HG02852 (cell line): ENCODE measurements at regions not wholly inside any gene's neighbourhood (a gene's known extent, or its start where the extent isn't known, plus 50 kb on each side); places are given as distances from the start of the nearest gene placed in this dataset.

Experiments used
- ATAC-seq: cut with Tn5 transposase; IDR thresholded peaks from one replicate; pipeline ENCODE4 v1.9.1; 2021; ENCODE audit warnings: mild to moderate bottlenecking, moderate library complexity; ENCODE audit not compliant: unreplicated experiment

DNA sequence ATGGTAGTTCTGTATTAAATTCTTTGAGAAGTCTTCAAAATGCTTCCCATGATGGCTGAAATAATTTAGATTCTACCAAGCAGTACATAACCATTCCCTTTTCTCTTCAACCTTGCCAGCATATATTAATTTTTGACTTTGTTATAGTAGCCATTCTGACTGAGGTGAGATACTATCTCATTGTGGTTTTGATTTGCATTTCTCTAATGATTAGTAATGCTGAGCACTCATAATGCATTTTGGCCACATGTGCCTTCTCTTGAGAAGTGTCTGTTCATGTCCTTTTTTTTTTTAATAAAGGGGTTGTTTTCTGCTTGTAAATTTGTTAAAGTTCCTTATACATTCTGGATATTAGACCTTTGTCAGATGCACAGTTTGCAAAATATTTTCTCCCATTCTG is 173.9 kb downstream of the CALCRL start:
- no peak for ATAC-seq

GRCh38 chr2:187272255-187272654 is 175.8 kb downstream of the CALCRL start:
- no peak for ATAC-seq

GRCh38 chr2:187271825-187272224 is 176.2 kb downstream of the CALCRL start:
- ATAC-seq: no peak

DNA sequence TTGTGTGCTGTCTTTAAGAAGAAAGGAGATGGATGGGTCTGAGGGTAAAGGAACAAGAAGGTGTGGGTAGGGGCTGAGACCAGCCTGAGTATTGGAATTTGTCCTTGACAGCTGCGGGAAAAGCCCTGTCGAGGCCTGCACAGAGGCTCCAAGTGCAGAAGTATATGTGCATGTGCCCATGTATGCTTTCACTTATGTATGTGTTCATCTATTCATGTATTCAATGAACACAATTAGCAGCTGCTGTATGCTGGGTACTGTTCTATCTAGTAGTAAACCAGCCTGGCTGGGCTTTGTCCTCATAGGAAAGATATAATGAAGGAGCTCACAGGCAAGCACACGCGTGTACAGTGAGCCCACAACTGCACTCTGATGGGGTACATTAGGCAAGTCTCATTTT is 181.4 kb downstream of the CALCRL start:
- no peak for ATAC-seq

DNA sequence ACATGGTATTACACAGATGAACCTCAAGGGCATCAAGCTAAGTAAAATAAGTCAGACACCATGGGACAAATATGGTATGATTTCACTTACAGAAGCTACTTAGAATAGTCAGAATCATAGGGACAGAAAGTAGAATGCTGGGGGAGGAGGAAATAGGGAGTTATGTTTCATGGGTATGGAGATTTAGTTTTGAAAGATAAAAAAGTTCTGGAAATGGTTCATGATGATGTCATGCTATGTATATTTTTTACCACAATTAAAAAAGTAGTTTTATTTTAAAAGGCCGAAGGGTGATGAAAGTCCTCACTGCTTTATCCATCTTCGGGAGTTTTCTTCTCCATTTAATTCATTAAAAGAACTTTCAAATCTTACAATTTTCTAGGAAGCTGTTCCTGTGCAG is 181.9 kb downstream of the CALCRL start:
- ATAC-seq: no peak

DNA sequence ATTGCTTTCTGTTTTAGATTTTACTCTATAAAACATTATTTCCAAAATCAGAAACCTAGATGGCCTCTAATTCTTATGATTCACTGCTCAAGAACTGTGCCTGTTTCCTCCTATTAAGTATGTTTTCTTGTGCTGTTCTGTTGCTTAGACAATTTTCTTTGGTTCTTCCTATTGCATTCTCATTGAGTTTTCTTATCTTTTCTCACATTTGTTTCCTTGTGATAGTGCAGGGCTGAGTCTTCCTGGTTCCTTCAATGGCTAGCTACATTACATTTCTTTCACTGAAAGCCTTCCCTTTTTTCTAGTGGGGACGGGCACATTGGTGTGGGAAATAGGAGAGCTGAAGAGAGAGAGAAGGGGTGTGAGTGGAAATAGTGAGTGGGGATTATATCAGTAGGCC is 183.4 kb downstream of the CALCRL start:
- ATAC-seq: no peak

GRCh38 chr2:187263675-187264560 is 184.1 kb downstream of the CALCRL start:
- ATAC-seq: no peak

DNA sequence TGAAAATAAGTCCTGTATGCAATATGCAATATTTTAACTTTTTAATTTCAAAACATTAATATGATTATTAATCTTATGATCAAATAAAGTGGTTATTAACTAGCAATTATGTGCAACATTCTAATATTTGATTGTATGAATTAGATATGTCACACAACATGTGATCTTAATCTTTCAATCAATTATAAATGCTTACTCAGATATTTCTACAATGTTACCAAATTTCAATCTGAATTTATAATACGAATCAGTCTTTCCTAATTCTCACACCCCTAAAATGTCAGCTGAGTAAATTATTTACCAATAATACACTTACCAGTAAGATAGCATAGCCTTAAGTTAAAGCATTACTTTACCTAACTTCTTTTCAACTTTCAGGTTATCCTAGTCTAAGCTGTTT is 186.3 kb downstream of the CALCRL start:
- ATAC-seq: no peak

DNA sequence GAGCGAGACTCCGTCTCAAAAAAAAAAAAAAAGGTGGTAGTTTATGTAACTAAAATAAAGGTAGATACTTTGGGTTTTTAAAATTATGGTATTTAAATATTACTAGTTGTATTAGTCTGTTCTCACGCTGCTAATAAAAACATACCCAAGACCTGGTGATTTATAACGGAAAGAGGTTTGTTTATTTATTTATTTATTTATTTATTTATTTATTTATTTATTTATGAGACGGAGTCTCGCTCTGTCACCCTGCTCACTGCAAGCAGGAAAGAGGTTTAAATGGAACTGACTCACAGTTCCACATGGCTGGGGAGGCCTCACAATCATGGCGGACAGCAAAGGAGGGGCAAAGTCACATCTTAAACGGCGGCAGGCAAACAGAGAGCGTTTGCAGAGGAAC is 196.0 kb downstream of the CALCRL start:
- no peak for ATAC-seq

GRCh38 chr2:187250137-187250536 is 197.9 kb downstream of the CALCRL start:
- ATAC-seq: no peak

GRCh38 chr2:187233811-187234210 is 214.2 kb downstream of the CALCRL start:
- no peak for ATAC-seq

DNA sequence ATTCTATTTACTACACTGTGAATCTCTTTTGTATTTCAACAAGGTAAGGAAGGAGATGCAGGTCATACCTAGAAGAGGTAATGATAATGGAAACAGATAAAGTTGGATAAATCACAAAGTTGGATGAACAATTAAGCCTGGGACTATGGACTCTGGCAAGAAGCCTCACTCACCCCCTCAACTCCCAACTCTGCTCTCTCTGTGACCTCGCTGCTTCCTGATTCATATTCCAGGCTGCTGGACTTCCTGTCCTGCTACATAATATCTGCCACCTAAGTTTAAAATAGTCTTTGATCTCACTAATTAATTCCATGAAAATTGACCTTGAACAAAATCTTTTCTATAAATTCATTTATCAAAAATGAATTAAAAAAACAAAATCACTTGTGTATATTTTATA is 215.3 kb downstream of the CALCRL start:
- ATAC-seq: no peak

- no peak for ATAC-seq
Observed at GRCh38 chr2:187230088-187230487, 218.0 kb downstream of the CALCRL start.

DNA sequence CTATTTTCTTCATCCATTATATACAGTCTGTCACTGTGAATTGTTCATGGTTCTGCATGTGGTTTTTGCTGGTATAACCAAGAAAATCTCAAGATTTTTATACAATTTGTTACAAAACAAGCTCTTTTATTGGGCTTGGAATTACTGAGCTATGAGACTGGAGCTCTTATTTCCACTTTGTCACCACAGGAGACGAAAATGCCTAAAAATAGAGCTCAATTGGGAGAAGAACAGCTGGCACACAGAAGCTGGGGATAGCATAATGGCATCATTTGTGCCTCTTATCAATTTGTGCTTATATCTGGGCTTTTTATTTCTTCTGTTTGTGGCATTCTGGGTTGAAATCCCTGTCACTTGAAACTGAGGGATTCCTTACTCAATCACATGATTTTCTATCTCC is 219.1 kb downstream of the CALCRL start:
- ATAC-seq: no peak

GRCh38 chr2:187224989-187225388 is 223.1 kb downstream of the CALCRL start:
- no peak for ATAC-seq

DNA sequence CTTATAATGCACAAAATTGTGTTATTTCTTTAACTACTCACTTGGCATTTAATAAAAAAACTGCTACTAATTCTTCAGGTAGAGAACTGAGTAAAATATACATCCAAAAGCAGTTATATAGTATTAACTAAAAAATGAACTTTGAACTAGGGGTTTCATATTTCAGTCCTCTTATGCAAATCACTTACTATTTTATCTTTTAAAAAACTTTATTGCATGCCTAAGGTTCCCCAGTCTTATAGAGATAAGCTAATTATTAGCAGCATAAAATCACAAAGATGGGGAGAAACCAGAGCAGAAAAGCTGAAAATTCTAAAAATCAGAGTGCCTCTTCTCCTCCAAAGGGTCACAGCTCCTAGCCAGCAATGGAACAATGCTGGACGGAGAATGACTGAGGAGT is 228.0 kb downstream of the CALCRL start:
- no peak for ATAC-seq

DNA sequence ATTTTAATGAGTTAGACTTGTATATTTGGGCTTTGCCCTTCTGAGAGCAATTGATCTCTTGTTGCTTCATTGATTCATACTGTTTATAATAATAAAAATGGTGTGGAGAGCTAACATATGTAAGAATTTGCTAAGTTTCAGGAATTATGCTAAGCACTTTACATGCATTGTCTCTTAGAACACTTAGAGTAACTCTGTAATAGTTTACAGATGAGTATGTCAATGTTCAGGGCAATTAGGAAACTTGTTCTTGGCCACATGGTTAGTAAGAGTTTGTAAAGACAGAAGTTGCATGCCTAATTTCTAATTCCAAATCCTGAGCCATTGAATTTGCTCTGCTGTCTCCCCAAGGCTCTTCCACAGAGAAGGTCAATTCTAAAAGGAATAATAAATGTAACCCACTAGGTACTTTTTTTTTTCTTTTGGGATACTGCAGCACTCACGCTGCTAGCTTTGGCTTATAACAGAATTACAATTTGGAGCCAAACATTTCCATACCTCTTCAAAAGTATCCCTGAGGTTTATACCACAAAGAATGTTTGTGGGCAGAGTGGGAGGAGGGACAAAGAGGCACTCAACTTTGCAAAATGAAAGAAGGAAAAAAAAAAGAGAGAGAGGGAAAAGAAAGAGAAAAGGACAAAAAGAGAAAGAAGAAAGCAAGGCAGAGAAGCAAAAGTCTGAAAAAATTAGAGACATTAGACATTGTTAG is 232.4 kb downstream of the CALCRL start:
- ATAC-seq: no peak

- no peak for ATAC-seq
Observed at GRCh38 chr2:187214306-187214705, 233.7 kb downstream of the CALCRL start.

DNA sequence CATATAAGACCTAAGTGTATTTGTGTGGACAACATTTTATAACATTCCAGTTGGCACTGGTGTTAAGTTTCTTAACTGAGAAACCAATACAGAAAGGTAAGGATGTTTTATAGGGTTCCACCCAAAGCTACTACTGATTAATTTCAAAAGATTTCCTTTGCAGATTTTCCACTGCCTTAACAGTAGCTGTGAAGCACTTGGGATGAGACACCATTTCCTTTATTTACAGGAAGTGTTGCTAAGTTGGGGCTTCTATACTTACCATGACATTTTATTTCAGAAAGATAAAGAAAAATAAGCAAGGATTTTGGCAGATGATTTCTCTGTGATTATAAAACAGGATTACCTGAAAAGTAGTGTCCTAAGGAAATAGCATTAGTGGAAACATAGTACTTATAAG is 234.3 kb downstream of the CALCRL start:
- no peak for ATAC-seq

- no peak for ATAC-seq
Observed at GRCh38 chr2:187210726-187211125, 237.3 kb downstream of the CALCRL start.

DNA sequence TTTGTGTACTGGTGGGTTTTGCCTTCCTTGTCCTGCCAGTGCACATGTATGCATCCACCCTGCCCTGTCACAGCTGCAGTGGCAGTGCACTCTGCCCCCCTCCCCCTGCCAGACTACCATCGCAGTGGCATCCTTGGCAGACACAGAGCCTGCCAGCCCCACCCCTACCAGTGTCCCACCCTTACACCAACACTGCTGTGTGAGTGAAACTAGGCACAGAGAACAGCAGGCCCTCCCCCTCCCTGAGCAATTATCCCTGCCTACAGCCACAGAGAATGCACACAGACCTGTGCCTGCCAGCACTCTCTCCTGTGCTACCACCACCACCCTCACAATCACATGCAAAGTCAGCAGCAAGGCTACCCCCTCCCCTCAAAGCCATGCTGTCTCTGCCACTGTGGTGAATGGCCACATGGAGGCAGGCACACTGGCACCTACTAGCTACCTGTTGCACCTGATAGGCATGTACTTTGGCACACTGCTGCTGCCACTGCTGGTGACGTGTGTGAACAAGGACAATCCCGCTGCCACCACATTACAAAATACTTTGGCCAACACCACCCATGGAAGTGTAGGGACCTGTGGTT is 239.8 kb downstream of the CALCRL start:
- no peak for ATAC-seq

- ATAC-seq: no peak
Observed at GRCh38 chr2:187207126-187207525, 240.9 kb downstream of the CALCRL start.
